Stomach (tissue), 8 donors: ENCODE measurements at regions not wholly inside any gene's neighbourhood (a gene's known extent, or its start where the extent isn't known, plus 50 kb on each side); places are given as distances from the start of the nearest gene placed in this dataset.
A peak's percentile ranks its signal among the peaks of the same experiment; 100 is the strongest.

ENCODE experiments used
- DNase-seq, 2 donors: peaks; one replicate each; pipeline versions ENCODE4 v3.0.0 to v3.0.0-alpha.2; 2013 to 2019
- H3K27ac ChIP-seq, 5 donors: fragments of 200-600 bp in 4 of 5; sonication (generic) in 4 of 5; one replicate each; pipeline ENCODE4 v1.5.1; 2013 to 2019; ENCODE audit warnings: mild to moderate bottlenecking in 1 of 5, moderate library complexity in 1 of 5
- H3K27me3 ChIP-seq, 3 donors: fragments of 200-600 bp; sonication (generic); one replicate each; pipeline ENCODE4 v1.5.1; 2017 to 2019; ENCODE audit warnings: mixed run types in 1 of 3
- H3K36me3 ChIP-seq, 4 donors: fragments of 200-600 bp; sonication (generic); 1 replicate in 3 of 4; 2 replicates in 1 of 4; pipeline ENCODE4 v1.5.1; 2016 to 2019
- H3K4me1 ChIP-seq, 4 donors: fragments of 200-600 bp; sonication (generic); one replicate each; pipeline ENCODE4 v1.5.1; 2016 to 2019
- H3K4me3 ChIP-seq, 4 donors: fragments of 200-600 bp; sonication (generic) in 3 of 4; one replicate each; pipeline ENCODE4 v1.5.1; 2016 to 2019; ENCODE audit warnings: mild to moderate bottlenecking in 1 of 4
- H3K9me3 ChIP-seq, 4 donors: fragments of 200-600 bp; sonication (generic); one replicate each; pipeline ENCODE4 v1.5.1; 2016 to 2019
- EP300 ChIP-seq: sonication (generic); formaldehyde crosslinking; IDR thresholded peaks from one replicate; pipeline ENCODE4 v1.6.1; 2017; ENCODE audit warnings: antibody characterized with exemption
- POLR2A ChIP-seq, 4 donors: fragments of 450-650 bp; IDR thresholded peaks; one replicate each; pipeline ENCODE4 v1.6.1; 2016; ENCODE audit warnings: antibody characterized with exemption in 4 of 4, control low read depth in 2 of 4, mild to moderate bottlenecking in 1 of 4, moderate library complexity in 1 of 4
- POLR2AphosphoS5 ChIP-seq, 3 donors: sonication (generic); formaldehyde crosslinking; IDR thresholded peaks; one replicate each; pipeline ENCODE4 v1.6.1; 2016; ENCODE audit warnings: antibody characterized with exemption in 3 of 3
- WGBS, 5 donors: extraction: QIAGEN DNeasy Blood & Tissue Kit in 3 of 5; methylation state at CpG; one replicate each; pipeline versions ENCODE4 v1.1.5 to v1.1.7; 2013 to 2018; 5-methylcytosine and 5-hydroxymethylcytosine counted together
- intact Hi-C: fragments of 100-400 bp; cut with DNase I; formaldehyde crosslinking; loops from one replicate; pipeline ENCODE4 v1.15.1; 2023; ENCODE audit warnings: low total_unique reads
- TF ChIP-seq, protein P1 (sequence below), 7 experiments: fragments of 450-650 bp in 4 of 7; fragments of 200-600 bp in 3 of 7; sonication (generic) in 3 of 7; IDR thresholded peaks; one replicate each; pipeline ENCODE4 v1.5.1; 2016 to 2019; ENCODE audit warnings: antibody characterized with exemption in 7 of 7, control low read depth in 2 of 7, mild to moderate bottlenecking in 1 of 7
- donor health status: healthy with polysubstance abuse.
- donor health status: Bipolar disorder and iron deficiency.
- donor health status: healthy.

DNA sequence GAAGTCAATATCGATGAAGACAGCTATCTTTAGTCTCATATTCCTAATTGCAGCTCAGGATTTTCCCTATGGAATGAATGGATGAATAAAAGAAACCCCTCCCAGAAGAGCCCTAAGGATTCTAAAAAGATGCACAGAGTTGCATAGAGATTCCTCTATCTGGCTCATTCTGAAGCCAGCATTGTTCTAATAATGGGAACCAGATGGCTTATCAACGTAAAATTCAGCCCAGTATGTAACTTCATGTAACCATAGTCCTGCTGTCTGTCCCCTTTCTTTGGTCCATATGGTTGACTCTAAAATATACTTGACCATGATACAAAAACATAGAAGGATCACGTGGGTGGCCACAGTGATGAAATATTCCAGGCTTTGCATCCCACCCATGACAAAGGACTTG is 508.6 kb downstream of the RASEF start:
- Histone ChIP-seq H3K9me3 (no peaks in the 10 kb centered on the region), H3K4me1 (peaks cover 22 to 62% (median 37%) of the 10 kb centered on the region in 4 donors), H3K27ac (peak overlapping the region in 2 of 5 donors; percentile 15 to 84), H3K36me3 (no peaks in the 10 kb centered on the region), H3K27me3 (no peaks in the 10 kb centered on the region), H3K4me3 (no peak overlapping the region)
- peak in 1 of 2 donors; percentile 37 for DNase-seq
- intact Hi-C loops: no loop called here
- TF ChIP-seq, protein P1, sequence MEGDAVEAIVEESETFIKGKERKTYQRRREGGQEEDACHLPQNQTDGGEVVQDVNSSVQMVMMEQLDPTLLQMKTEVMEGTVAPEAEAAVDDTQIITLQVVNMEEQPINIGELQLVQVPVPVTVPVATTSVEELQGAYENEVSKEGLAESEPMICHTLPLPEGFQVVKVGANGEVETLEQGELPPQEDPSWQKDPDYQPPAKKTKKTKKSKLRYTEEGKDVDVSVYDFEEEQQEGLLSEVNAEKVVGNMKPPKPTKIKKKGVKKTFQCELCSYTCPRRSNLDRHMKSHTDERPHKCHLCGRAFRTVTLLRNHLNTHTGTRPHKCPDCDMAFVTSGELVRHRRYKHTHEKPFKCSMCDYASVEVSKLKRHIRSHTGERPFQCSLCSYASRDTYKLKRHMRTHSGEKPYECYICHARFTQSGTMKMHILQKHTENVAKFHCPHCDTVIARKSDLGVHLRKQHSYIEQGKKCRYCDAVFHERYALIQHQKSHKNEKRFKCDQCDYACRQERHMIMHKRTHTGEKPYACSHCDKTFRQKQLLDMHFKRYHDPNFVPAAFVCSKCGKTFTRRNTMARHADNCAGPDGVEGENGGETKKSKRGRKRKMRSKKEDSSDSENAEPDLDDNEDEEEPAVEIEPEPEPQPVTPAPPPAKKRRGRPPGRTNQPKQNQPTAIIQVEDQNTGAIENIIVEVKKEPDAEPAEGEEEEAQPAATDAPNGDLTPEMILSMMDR (IDR thresholded peaks at IDR 0.05): no peak
- TF ChIP-seq POLR2A (IDR thresholded peaks at IDR 0.05): no peak
- no peak for TF ChIP-seq POLR2AphosphoS5 (IDR thresholded peaks at IDR 0.05)
- no peak for TF ChIP-seq EP300
- WGBS, 5 donors: 80 to 94% (median 86%) methylated on average over 3 of the region's 3 CpGs

DNA sequence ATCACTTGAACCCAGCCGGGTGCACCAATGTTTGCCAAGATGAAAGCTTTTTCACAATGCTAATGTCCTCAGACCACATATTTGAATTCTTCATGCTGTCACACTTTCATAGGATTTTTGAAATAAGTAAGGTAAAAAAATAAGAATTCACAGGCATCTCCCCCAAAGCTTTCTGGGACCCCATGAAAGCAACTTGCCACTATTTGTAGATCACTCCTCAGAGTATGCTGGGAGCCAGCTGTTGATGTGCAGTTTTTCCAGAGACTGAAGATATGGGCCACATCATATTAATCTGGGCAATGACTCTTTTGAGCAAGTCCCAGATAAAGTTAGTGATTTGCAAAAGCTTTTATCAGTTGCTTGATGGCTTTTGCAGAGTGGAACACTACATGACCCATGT is 507.9 kb downstream of the RASEF start:
- Histone ChIP-seq H3K4me1 (peaks cover 22 to 69% (median 43%) of the 10 kb centered on the region in 4 donors), H3K4me3 (no peak overlapping the region), H3K27me3 (no peaks in the 10 kb centered on the region), H3K27ac (peak overlapping the region in 3 of 5 donors; percentile 15 to 84 (median 71)), H3K9me3 (no peaks in the 10 kb centered on the region), H3K36me3 (no peaks in the 10 kb centered on the region)
- DNase-seq: peak in 1 of 2 donors; percentile 49
- TF ChIP-seq POLR2AphosphoS5 (IDR thresholded peaks at IDR 0.05): no peak
- TF ChIP-seq, protein P1 (IDR thresholded peaks at IDR 0.05): no peak
- TF ChIP-seq POLR2A (IDR thresholded peaks at IDR 0.05): no peak
- no peak for TF ChIP-seq EP300
- intact Hi-C loops: no loop called here
- WGBS, 5 donors: 31 to 53% (median 37%) methylated on average over 1 of the region's 1 CpG

DNA sequence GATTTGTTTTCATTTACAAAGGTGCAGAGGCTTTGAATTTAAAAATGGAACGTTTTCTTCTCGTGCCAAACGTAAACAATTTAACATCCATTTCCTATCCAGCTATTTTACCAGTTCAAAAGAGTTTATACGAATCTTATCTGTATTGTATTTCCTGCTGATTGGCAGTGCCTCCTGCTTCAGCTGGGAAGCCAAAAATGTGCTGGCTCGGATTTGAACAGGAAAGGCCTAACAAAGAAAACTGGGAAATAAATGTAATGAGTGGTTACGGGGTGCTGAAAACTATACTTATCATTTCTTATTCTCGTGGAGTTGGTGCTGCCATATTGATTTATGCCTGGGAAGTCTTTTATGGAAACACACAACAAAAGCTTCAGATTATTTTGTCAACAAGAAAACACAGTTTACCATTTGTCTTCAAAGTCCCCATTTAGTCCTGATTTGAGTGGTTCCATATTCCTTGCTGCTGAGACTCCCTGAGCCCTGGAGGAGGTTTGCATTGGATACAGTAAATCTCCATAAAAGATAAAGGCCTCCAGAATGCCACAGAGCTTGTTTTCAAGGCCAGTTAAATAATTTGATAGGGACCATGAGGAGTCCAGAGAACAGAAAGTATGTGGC is 507.4 kb downstream of the RASEF start:
- Histone ChIP-seq H3K9me3 (no peaks in the 10 kb centered on the region), H3K27ac (peak overlapping the region; percentile 54 to 84 (median 70)), H3K27me3 (no peaks in the 10 kb centered on the region), H3K4me1 (peaks cover 22 to 73% (median 46%) of the 10 kb centered on the region in 4 donors), H3K4me3 (no peak overlapping the region), H3K36me3 (no peaks in the 10 kb centered on the region)
- DNase-seq: peak; percentile 58 to 73
- WGBS, 5 donors: 18 to 39% (median 21%) methylated on average over 7 of the region's 7 CpGs
- no peak for TF ChIP-seq EP300
- TF ChIP-seq POLR2AphosphoS5 (IDR thresholded peaks at IDR 0.05): peak in 2 of 3 donors; percentile 55 to 71
- intact Hi-C loops: no loop called here

DNA sequence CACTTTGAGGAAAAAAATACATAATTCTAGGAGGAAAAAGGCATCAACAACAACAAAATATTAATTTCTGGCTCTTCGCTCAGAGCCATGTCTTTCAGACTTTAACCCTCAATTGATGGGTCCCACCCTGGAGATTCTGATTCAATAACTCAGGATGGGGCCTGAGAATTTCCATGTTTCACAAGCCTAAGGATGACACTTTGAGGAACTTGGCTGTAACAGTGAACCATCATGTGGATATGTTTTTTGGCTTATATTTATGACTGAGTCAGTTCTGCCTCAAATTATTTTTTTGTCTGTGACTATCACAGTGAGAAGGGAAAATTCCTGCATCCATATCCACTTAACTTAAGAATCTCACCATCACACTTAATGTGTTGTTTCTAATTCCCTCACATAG is 504.6 kb downstream of the RASEF start:
- Histone ChIP-seq H3K9me3 (no peaks in the 10 kb centered on the region), H3K27me3 (no peaks in the 10 kb centered on the region), H3K4me3 (no peak overlapping the region), H3K36me3 (no peaks in the 10 kb centered on the region), H3K4me1 (peaks cover 22 to 65% (median 42%) of the 10 kb centered on the region in 4 donors), H3K27ac (peak overlapping the region in 4 of 5 donors; percentile 25 to 84 (median 60))
- intact Hi-C loops: no loop called here
- no peak for DNase-seq
- 91 to 95% (median 92%) methylated on average over 1 of the region's 1 CpG for WGBS, 5 donors
- TF ChIP-seq, protein P1 (IDR thresholded peaks at IDR 0.05): no peak
- TF ChIP-seq EP300: no peak
- no peak for TF ChIP-seq POLR2A (IDR thresholded peaks at IDR 0.05)
- no peak for TF ChIP-seq POLR2AphosphoS5 (IDR thresholded peaks at IDR 0.05)
